ENCODE measurements at regions not wholly inside any gene's neighbourhood (a gene's known extent, or its start where the extent isn't known, plus 50 kb on each side); places are given as distances from the start of the nearest gene placed in this dataset.

DNA sequence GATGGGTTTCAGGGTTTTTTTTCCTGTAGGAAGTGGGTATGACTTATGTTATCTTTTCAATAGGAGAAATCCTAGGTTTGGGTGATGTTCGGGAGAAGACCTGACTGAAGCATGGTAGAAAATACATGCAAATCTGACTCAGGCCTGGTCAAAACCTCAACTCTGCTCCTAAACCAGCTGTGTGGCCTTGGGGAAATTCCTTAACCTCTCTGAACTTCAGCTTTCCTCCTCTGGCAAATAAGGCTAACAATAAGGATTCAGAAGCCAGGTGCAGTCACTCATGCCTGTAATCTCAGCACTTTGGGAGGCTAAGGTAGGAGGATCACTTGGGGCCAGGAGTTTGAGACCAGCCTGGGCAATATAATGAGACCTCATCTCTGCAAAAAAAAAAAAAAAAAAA is 148.5 kb downstream of the PHETA1 start:
- POLR2A ChIA-PET: no interaction called here
- CTCF ChIA-PET: interaction anchor here (0.6 to 0.7 kb wide), 4 partner anchors 54 to 284 kb away, joined by 3 to 7 read pairs (median 5); no protein-coding TSS in a partner anchor
- no peaks in the 10 kb centered on the region for H3K9me3 Mint-ChIP-seq (ENCODE audit: unreplicated experiment)
- Histone ChIP-seq H3K36me3 (ENCODE audit: control insufficient read depth, insufficient read depth, low read length) (no peaks in the 10 kb centered on the region), H3K4me1 (no peaks in the 10 kb centered on the region), H3K4me3 (ENCODE audit: low read depth, low read length) (no peak overlapping the region), H3K27me3 (replicated peaks; ENCODE audit: control insufficient read depth, insufficient read depth, low read length) (no peaks in the 10 kb centered on the region), H3K9me3 (no peaks in the 10 kb centered on the region)
- H3K27me3 Mint-ChIP-seq (ENCODE audit: insufficient read depth, unreplicated experiment): peaks cover 6% of the 10 kb centered on the region
- H3K36me3 Mint-ChIP-seq (ENCODE audit: insufficient read depth, unreplicated experiment): no peaks in the 10 kb centered on the region
- BruUV-seq (replicated peaks): no TSS peak
- no peak for DNase-seq
- H3K4me3 Mint-ChIP-seq (ENCODE audit: unreplicated experiment): no peak overlapping the region
- no peaks in the 10 kb centered on the region for H3K4me1 Mint-ChIP-seq (ENCODE audit: low read depth, unreplicated experiment)
- intact Hi-C loops (cut with micrococcal nuclease; ENCODE audit: unreplicated experiment): no loop called here
- TF ChIP-seq, protein P1, sequence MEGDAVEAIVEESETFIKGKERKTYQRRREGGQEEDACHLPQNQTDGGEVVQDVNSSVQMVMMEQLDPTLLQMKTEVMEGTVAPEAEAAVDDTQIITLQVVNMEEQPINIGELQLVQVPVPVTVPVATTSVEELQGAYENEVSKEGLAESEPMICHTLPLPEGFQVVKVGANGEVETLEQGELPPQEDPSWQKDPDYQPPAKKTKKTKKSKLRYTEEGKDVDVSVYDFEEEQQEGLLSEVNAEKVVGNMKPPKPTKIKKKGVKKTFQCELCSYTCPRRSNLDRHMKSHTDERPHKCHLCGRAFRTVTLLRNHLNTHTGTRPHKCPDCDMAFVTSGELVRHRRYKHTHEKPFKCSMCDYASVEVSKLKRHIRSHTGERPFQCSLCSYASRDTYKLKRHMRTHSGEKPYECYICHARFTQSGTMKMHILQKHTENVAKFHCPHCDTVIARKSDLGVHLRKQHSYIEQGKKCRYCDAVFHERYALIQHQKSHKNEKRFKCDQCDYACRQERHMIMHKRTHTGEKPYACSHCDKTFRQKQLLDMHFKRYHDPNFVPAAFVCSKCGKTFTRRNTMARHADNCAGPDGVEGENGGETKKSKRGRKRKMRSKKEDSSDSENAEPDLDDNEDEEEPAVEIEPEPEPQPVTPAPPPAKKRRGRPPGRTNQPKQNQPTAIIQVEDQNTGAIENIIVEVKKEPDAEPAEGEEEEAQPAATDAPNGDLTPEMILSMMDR (IDR thresholded peaks at IDR 0.05; ENCODE audit: insufficient read depth in 1 of 2, low read depth in 1 of 2, low read length in 1 of 2, severe bottlenecking in 1 of 2, unreplicated experiment in 1 of 2): no peak
- no peak overlapping the region for H3K27ac Mint-ChIP-seq (ENCODE audit: unreplicated experiment)

DNA sequence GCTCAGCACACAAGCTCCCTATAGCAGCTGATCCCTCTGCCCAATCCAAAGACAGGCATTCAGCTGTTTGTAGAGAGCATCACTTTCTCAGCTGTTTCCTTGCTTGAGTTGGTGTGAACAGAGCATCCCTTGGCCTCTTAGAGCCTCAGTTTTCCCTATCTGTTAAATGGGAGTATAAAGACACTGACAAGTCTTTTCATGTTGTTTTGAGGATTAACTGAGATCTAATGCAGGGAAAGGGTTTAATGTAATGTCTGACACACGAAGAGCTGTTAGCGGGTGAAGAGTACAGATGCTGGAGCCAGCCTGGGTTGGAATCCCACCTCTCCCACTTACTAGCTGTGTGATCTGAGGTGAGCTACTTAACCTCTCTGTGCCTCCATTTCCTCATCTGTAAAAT is 149.5 kb downstream of the PHETA1 start:
- no peaks in the 10 kb centered on the region for H3K9me3 ChIP-seq
- peaks cover 6% of the 10 kb centered on the region for H3K27me3 Mint-ChIP-seq (ENCODE audit: insufficient read depth, unreplicated experiment)
- H3K4me3 Mint-ChIP-seq (ENCODE audit: unreplicated experiment): no peak overlapping the region
- H3K4me1 Mint-ChIP-seq (ENCODE audit: low read depth, unreplicated experiment): no peaks in the 10 kb centered on the region
- no peak overlapping the region for H3K4me3 ChIP-seq (ENCODE audit: low read depth, low read length)
- H3K36me3 ChIP-seq (ENCODE audit: control insufficient read depth, insufficient read depth, low read length): no peaks in the 10 kb centered on the region
- no peaks in the 10 kb centered on the region for H3K4me1 ChIP-seq
- H3K27me3 ChIP-seq (replicated peaks; ENCODE audit: control insufficient read depth, insufficient read depth, low read length): no peaks in the 10 kb centered on the region
- ChIA-PET CTCF (no interaction called here), POLR2A (no interaction called here)
- no peaks in the 10 kb centered on the region for H3K9me3 Mint-ChIP-seq (ENCODE audit: unreplicated experiment)
- H3K36me3 Mint-ChIP-seq (ENCODE audit: insufficient read depth, unreplicated experiment): no peaks in the 10 kb centered on the region
- H3K27ac Mint-ChIP-seq (ENCODE audit: unreplicated experiment): no peak overlapping the region
- no peak for DNase-seq
- intact Hi-C loops (cut with micrococcal nuclease; ENCODE audit: unreplicated experiment): no loop called here
- BruUV-seq (replicated peaks): no TSS peak
- TF ChIP-seq, protein P1 (IDR thresholded peaks at IDR 0.05; ENCODE audit: insufficient read depth in 1 of 2, low read depth in 1 of 2, low read length in 1 of 2, severe bottlenecking in 1 of 2, unreplicated experiment in 1 of 2): no peak

DNA sequence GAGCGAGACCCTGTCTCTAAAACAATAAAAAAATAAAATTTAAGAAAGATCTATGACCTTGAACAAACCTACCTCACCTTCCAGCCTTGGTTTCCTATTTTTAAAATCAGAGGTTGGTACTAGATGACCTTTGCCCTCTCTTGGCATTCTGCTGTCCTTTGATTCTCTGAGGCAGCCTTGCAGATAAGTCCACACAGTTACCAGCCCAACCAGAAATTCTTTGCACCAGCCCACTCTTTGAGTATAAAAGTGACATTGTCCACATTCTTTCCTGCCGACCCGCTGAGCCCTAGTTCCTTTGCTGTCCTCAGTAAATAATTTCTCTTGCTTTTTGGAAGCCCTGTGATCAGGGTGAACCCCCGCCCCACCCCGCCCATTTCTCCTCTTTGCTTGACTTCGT is 150.4 kb downstream of the PHETA1 start:
- intact Hi-C loops (cut with micrococcal nuclease; ENCODE audit: unreplicated experiment): no loop called here
- no peaks in the 10 kb centered on the region for H3K4me1 ChIP-seq
- no peak overlapping the region for H3K27ac Mint-ChIP-seq (ENCODE audit: unreplicated experiment)
- ChIA-PET POLR2A (no interaction called here), CTCF (no interaction called here)
- peaks cover 6% of the 10 kb centered on the region for H3K27me3 Mint-ChIP-seq (ENCODE audit: insufficient read depth, unreplicated experiment)
- no peak overlapping the region for H3K4me3 ChIP-seq (ENCODE audit: low read depth, low read length)
- H3K9me3 ChIP-seq: no peaks in the 10 kb centered on the region
- no peak overlapping the region for H3K4me3 Mint-ChIP-seq (ENCODE audit: unreplicated experiment)
- TF ChIP-seq, protein P1 (IDR thresholded peaks at IDR 0.05; ENCODE audit: insufficient read depth in 1 of 2, low read depth in 1 of 2, low read length in 1 of 2, severe bottlenecking in 1 of 2, unreplicated experiment in 1 of 2): no peak
- H3K9me3 Mint-ChIP-seq (ENCODE audit: unreplicated experiment): no peaks in the 10 kb centered on the region
- H3K36me3 ChIP-seq (ENCODE audit: control insufficient read depth, insufficient read depth, low read length): no peaks in the 10 kb centered on the region
- no peaks in the 10 kb centered on the region for H3K36me3 Mint-ChIP-seq (ENCODE audit: insufficient read depth, unreplicated experiment)
- no peaks in the 10 kb centered on the region for H3K27me3 ChIP-seq (replicated peaks; ENCODE audit: control insufficient read depth, insufficient read depth, low read length)
- peak in 1 of 2 experiments; percentile 25 for DNase-seq
- H3K4me1 Mint-ChIP-seq (ENCODE audit: low read depth, unreplicated experiment): no peaks in the 10 kb centered on the region
- no TSS peak for BruUV-seq (replicated peaks)

Data from Caco-2 (cell line).